Skeletal muscle cell (primary cell): ENCODE measurements at regions not wholly inside any gene's neighbourhood (a gene's known extent, or its start where the extent isn't known, plus 50 kb on each side); places are given as distances from the start of the nearest gene placed in this dataset.
A peak's percentile ranks its signal among the peaks of the same experiment; 100 is the strongest.

Experiments
- DNase-seq: peaks from one replicate; pipeline ENCODE4 v3.0.0-alpha.2; 2010; ENCODE audit warnings: low read depth
- H3K4me3 ChIP-seq: 2 replicates; pipeline ENCODE4 v1.5.1; 2011; ENCODE audit warnings: low read depth, mild to moderate bottlenecking, control low read depth, low read length, moderate library complexity

GRCh38 chr13:40502236-40502635 is 164.2 kb downstream of the FOXO1 start:
- DNase-seq: no peak

GRCh38 chr13:40503011-40503410 is 163.4 kb downstream of the FOXO1 start:
- no peak overlapping the region for H3K4me3 ChIP-seq
- DNase-seq: no peak

More at GRCh38 chr13:40502236-40502635, 164.2 kb downstream of the FOXO1 start:
- H3K4me3 ChIP-seq: no peak overlapping the region

- no peak overlapping the region for H3K4me3 ChIP-seq
- peak; percentile 81 for DNase-seq
Observed at GRCh38 chr13:40503966-40504591, 162.4 kb downstream of the FOXO1 start.

- DNase-seq: no peak
- H3K4me3 ChIP-seq: no peak overlapping the region
Observed at GRCh38 chr13:40504641-40505040, 161.8 kb downstream of the FOXO1 start.

GRCh38 chr13:40505196-40505595 is 161.2 kb downstream of the FOXO1 start:
- H3K4me3 ChIP-seq: no peak overlapping the region
- DNase-seq: no peak
